CD14-positive monocyte (primary cell): ENCODE measurements at regions not wholly inside any gene's neighbourhood (a gene's known extent, or its start where the extent isn't known, plus 50 kb on each side); places are given as distances from the start of the nearest gene placed in this dataset.

Experiments used
- DNase-seq, 3 donors: peaks; one replicate each; pipeline ENCODE4 v3.0.0-alpha.2; 2011 to 2022
- H2AFZ ChIP-seq: 2 replicates; pipeline ENCODE4 v1.6.0; 2012; ENCODE audit warnings: mild to moderate bottlenecking, low read depth, low read length, inconsistent platforms; ENCODE audit not compliant: insufficient read depth, poor library complexity, severe bottlenecking
- H3K27ac ChIP-seq, 2 donors: 1 replicate in 1 of 2; 2 replicates in 1 of 2; pipeline ENCODE4 v1.5.1; 2012 to 2013; ENCODE audit warnings: low read length in 2 of 2, control low read depth in 1 of 2, inconsistent platforms in 1 of 2, low read depth in 1 of 2, mild to moderate bottlenecking in 1 of 2
- H3K27me3 ChIP-seq, 2 donors: one replicate each; pipeline versions ENCODE4 v1.6.0 to v1.6.1; 2011 to 2013; ENCODE audit warnings: low read length in 2 of 2; ENCODE audit not compliant: control insufficient read depth in 2 of 2, insufficient read depth in 2 of 2
- H3K36me3 ChIP-seq, 2 donors: replicated peaks in 1 of 2; 1 replicate in 1 of 2; 2 replicates in 1 of 2; pipeline versions ENCODE4 v1.5.1 to v1.6.1; 2012 to 2013; ENCODE audit warnings: low read length in 2 of 2, control low read depth in 1 of 2, inconsistent platforms in 1 of 2, mild to moderate bottlenecking in 1 of 2; ENCODE audit not compliant: insufficient read depth in 2 of 2, control insufficient read depth in 1 of 2
- H3K4me1 ChIP-seq, 2 donors: 1 replicate in 1 of 2; 2 replicates in 1 of 2; pipeline versions ENCODE4 v1.5.1 to v1.6.1; 2012 to 2013; ENCODE audit warnings: low read length in 2 of 2, control low read depth in 1 of 2, inconsistent platforms in 1 of 2, mild to moderate bottlenecking in 1 of 2, moderate library complexity in 1 of 2; ENCODE audit not compliant: insufficient read depth in 2 of 2, control insufficient read depth in 1 of 2
- H3K4me2 ChIP-seq: replicated peaks from 2 replicates; pipeline ENCODE3; 2012; ENCODE audit warnings: low read length, moderate library complexity, mild to moderate bottlenecking; ENCODE audit not compliant: poor library complexity, severe bottlenecking; ENCODE audit errors: extremely low read depth
- H3K4me3 ChIP-seq, 3 experiments: fragments of 200-600 bp in 1 of 3; sonication (generic) in 1 of 3; replicated peaks in 1 of 3; 1 replicate in 2 of 3; 2 replicates in 1 of 3; pipeline ENCODE4 v1.5.1; 2011 to 2013; ENCODE audit warnings: low read length in 3 of 3, mild to moderate bottlenecking in 3 of 3, control low read depth in 2 of 3, low read depth in 2 of 3, inconsistent platforms in 1 of 3, moderate library complexity in 1 of 3
- H3K79me2 ChIP-seq: 2 replicates; pipeline ENCODE4 v1.6.0; 2012; ENCODE audit warnings: mild to moderate bottlenecking, control low read depth, inconsistent platforms, low read length, moderate library complexity; ENCODE audit not compliant: insufficient read depth
- H3K9ac ChIP-seq: 2 replicates; pipeline ENCODE4 v1.6.0; 2017; ENCODE audit warnings: low read length, mild to moderate bottlenecking; ENCODE audit not compliant: insufficient read depth, poor library complexity, severe bottlenecking
- H3K9me3 ChIP-seq, 2 donors: replicated peaks in 1 of 2; 1 replicate in 1 of 2; 2 replicates in 1 of 2; pipeline versions ENCODE4 v1.5.1 to v1.6.1; 2012 to 2013; ENCODE audit warnings: low read length in 2 of 2, control low read depth in 1 of 2; ENCODE audit not compliant: control insufficient read depth in 1 of 2, insufficient read depth in 1 of 2
- H4K20me1 ChIP-seq: 2 replicates; pipeline ENCODE4 v1.6.0; 2012; ENCODE audit warnings: mild to moderate bottlenecking, low read length, control low read depth, moderate library complexity; ENCODE audit not compliant: insufficient read depth
- H3K27ac Mint-ChIP-seq, 7 donors: one replicate each; pipeline ENCODE4 v1.8.0; 2020; ENCODE audit warnings: mild to moderate bottlenecking in 7 of 7, mixed read lengths in 7 of 7, moderate library complexity in 6 of 7, inconsistent platforms in 2 of 7
- H3K27me3 Mint-ChIP-seq, 3 donors: one replicate each; pipeline ENCODE4 v1.8.0; 2021 to 2022; ENCODE audit warnings: low read depth in 3 of 3, mild to moderate bottlenecking in 3 of 3, mixed read lengths in 3 of 3, moderate library complexity in 3 of 3, inconsistent platforms in 1 of 3
- H3K36me3 Mint-ChIP-seq, 2 donors: one replicate each; pipeline ENCODE4 v1.8.0; 2020; ENCODE audit warnings: mixed read lengths in 2 of 2, inconsistent platforms in 1 of 2, mild to moderate bottlenecking in 1 of 2
- H3K4me1 Mint-ChIP-seq: one replicate; pipeline ENCODE4 v1.8.0; 2020; ENCODE audit warnings: mild to moderate bottlenecking, mixed read lengths
- H3K4me3 Mint-ChIP-seq, 2 donors: one replicate each; pipeline ENCODE4 v1.8.0; 2020; ENCODE audit warnings: mild to moderate bottlenecking in 2 of 2, mixed read lengths in 2 of 2, moderate library complexity in 1 of 2
- H3K9me3 Mint-ChIP-seq, 7 donors: one replicate each; pipeline ENCODE4 v1.8.0; 2020 to 2022; ENCODE audit warnings: mixed read lengths in 7 of 7, mild to moderate bottlenecking in 6 of 7, moderate library complexity in 6 of 7, inconsistent platforms in 2 of 7
- CTCF ChIP-seq: fragments of 200-600 bp; IDR thresholded peaks from one replicate; pipeline ENCODE4 v1.8.0; 2022; ENCODE audit warnings: antibody characterized with exemption, mild to moderate bottlenecking
- WGBS: methylation state at CpG from one replicate; pipeline ENCODE4 v1.1.5; 2013; ENCODE audit warnings: missing lambda C conversion rate; ENCODE audit not compliant: insufficient coverage; 5-methylcytosine and 5-hydroxymethylcytosine counted together
- intact Hi-C, 2 donors: fragments of 100-400 bp; cut with micrococcal nuclease; formaldehyde crosslinking; loops; one replicate each; pipeline versions ENCODE4 v1.15.0 to v1.15.1; 2023

DNA sequence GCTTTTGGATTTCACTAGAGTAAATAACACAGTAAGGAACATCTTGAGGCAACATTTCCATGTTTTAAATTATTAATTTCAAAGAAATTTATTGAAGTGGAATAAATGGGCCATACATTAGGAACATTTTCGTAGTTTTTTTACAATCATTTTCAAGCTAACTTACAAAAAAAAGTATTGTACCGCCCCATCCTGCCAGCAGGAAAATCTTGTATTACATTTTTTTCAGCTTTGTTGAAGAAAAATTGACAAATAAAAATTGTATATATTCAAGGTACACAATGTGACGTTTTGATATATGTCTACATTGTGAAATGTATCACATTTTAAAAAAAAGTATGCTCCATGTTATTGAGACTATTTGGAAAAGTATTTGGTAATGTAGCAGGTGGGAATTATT, 1001.9 kb upstream of the NR2F2 start:
- no peaks in the 10 kb centered on the region for H3K36me3 Mint-ChIP-seq
- no peaks in the 10 kb centered on the region for H3K36me3 ChIP-seq
- H3K27ac Mint-ChIP-seq: no peak overlapping the region
- H3K4me3 Mint-ChIP-seq: no peak overlapping the region
- H2AFZ ChIP-seq: no peak overlapping the region
- no peak for DNase-seq
- H3K9me3 ChIP-seq: peaks cover 0 to 7% of the 10 kb centered on the region in 2 donors
- no peak overlapping the region for H3K27ac ChIP-seq
- no peak overlapping the region for H3K9ac ChIP-seq
- no peaks in the 10 kb centered on the region for H3K79me2 ChIP-seq
- H4K20me1 ChIP-seq: no peaks in the 10 kb centered on the region
- WGBS: no CpG with 5 or more reads among the region's 3 CpGs
- H3K4me2 ChIP-seq: no peak overlapping the region
- intact Hi-C loops: no loop called here
- H3K9me3 Mint-ChIP-seq: peaks cover 0 to 12% (median 3%) of the 10 kb centered on the region in 7 donors
- peaks cover 13 to 23% of the 10 kb centered on the region in 2 donors for H3K27me3 ChIP-seq
- no peak for TF ChIP-seq CTCF
- no peaks in the 10 kb centered on the region for H3K4me1 ChIP-seq
- H3K27me3 Mint-ChIP-seq: peaks cover 8 to 20% (median 14%) of the 10 kb centered on the region in 3 donors
- H3K4me1 Mint-ChIP-seq: no peaks in the 10 kb centered on the region
- no peak overlapping the region for H3K4me3 ChIP-seq

GRCh38 chr15:95329362-95329761, 1001.1 kb upstream of the NR2F2 start:
- H4K20me1 ChIP-seq: no peaks in the 10 kb centered on the region
- TF ChIP-seq CTCF: no peak
- no peak overlapping the region for H3K9ac ChIP-seq
- DNase-seq: no peak
- H3K27ac Mint-ChIP-seq: no peak overlapping the region
- intact Hi-C loops: no loop called here
- H3K4me3 Mint-ChIP-seq: no peak overlapping the region
- H3K9me3 Mint-ChIP-seq: peaks cover 0 to 15% (median 5%) of the 10 kb centered on the region in 7 donors
- no peak overlapping the region for H3K4me2 ChIP-seq
- no peaks in the 10 kb centered on the region for H3K4me1 Mint-ChIP-seq
- WGBS: 34% methylated on average over 3 of the region's 8 CpGs
- no peaks in the 10 kb centered on the region for H3K4me1 ChIP-seq
- H3K9me3 ChIP-seq: peaks cover 0 to 7% of the 10 kb centered on the region in 2 donors
- H3K79me2 ChIP-seq: no peaks in the 10 kb centered on the region
- H3K27ac ChIP-seq: no peak overlapping the region
- H3K4me3 ChIP-seq: no peak overlapping the region
- H3K36me3 Mint-ChIP-seq: no peaks in the 10 kb centered on the region
- peaks cover 8 to 20% (median 14%) of the 10 kb centered on the region in 3 donors for H3K27me3 Mint-ChIP-seq
- H3K36me3 ChIP-seq: no peaks in the 10 kb centered on the region
- peaks cover 13 to 23% of the 10 kb centered on the region in 2 donors for H3K27me3 ChIP-seq
- no peak overlapping the region for H2AFZ ChIP-seq
